Stimulated activated CD4-positive, alpha-beta T cell treated with anti-CD3 and anti-CD28 coated beads, TNF-alpha, amount 100 ng/mL, for 24 hours (primary cell): ENCODE measurements at regions not wholly inside any gene's neighbourhood (a gene's known extent, or its start where the extent isn't known, plus 50 kb on each side); places are given as distances from the start of the nearest gene placed in this dataset.
A peak's percentile ranks its signal among the peaks of the same experiment; 100 is the strongest.
"Not testable (repeated sequence)": the region's sequence is repeated elsewhere in the genome, so short reads cannot be mapped to it uniquely, and the experiment has no call there.

Experiments
- DNase-seq, 3 experiments: peaks; one replicate each; pipeline ENCODE4 v3.0.0-alpha.2; 2020; ENCODE audit warnings: low read depth in 3 of 3

DNA sequence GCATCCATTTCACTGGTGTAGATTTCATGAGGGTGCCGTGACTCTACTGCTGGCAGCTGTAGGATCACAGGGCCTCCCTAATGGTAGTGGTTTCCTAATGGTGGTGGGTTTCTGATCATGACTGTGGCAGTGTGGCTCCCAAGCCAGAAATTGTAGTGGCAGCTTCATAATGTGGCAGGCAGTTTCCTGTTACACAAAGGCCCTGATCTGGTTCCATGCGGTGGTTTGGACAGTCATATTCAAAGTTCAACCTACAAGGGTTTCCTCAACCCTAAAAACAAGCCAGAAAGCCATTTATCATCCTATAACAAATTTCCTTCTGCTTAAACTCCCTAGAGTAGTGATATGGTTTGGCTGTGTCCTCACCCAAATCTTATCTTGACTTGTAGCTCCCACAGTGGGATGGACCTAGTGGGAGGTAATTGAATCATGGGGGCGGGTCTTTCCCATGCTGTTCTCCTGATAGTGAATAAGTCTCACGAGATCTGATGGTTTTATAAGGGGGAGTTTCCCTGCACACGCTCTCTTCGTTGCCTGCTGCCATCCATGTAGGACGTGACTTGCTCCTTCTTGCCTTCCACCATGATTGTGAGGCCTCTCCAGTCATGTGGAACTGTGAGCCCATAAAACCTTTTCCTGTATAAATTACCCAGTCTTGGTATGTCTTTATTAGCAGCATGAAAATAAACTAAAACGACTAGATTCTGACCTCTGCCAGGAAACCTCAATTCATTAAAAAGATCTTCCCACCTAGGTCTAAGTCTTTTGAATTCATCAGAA lies 257.1 kb downstream of the EFCAB11 start:
- no peak for DNase-seq

DNA sequence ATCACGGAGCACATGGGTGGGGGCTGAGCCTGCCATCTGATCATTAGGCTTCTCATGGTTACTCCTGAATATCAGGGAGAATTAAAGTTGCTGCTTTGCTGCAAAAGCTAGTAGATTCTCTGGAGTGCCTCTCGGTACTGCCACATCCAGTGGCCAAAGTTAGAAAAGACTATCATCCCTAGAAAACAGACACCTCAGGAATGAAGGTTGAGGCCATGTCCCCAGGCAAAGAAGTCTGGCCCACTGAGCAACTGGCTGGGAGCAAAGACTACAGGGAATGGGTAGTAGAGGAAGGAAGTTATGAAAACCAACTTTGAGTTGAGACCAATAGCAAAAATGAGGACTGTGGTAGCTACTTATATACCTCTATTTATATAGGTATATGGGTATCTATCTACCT lies 258.7 kb downstream of the EFCAB11 start:
- no peak for DNase-seq

DNA sequence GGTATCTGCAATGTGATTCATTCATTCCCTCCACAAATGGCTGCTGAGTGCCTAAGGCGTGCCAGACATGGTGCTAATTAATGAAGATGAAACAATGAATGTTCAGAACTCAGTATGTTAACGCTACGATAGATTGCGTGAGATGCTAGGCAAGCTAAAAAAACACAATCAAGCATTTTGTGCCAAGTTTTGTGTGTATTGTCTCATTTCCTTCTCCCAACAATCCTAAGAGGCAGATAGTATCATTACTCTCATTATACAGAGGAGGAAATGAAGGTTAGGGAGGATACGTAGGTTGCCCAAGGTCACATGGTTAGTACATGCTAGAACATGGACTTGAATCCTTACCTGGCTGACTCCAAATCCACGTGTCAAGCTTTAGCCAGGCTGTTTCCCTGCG lies 264.4 kb downstream of the EFCAB11 start:
- no peak for DNase-seq

DNA sequence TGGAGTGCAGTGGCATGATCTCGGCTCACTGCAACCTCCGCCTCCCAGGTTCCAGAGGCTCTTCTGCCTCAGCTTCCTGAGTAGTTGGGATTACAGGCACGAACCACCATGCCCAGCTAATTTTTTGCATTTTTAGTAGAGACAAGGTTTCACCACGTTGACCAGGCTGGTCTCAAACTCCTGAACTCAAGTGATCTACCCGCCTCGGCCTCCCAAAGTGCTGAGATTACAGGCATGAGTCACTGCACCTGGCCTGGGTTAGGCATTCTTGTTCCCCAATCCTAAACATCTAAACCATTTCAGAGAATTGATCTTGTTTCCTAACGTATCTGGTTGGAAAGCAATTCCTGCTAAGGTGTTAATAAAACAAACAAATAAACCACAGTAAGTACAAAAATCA lies 264.8 kb downstream of the EFCAB11 start:
- not testable (repeated sequence) for DNase-seq

DNA sequence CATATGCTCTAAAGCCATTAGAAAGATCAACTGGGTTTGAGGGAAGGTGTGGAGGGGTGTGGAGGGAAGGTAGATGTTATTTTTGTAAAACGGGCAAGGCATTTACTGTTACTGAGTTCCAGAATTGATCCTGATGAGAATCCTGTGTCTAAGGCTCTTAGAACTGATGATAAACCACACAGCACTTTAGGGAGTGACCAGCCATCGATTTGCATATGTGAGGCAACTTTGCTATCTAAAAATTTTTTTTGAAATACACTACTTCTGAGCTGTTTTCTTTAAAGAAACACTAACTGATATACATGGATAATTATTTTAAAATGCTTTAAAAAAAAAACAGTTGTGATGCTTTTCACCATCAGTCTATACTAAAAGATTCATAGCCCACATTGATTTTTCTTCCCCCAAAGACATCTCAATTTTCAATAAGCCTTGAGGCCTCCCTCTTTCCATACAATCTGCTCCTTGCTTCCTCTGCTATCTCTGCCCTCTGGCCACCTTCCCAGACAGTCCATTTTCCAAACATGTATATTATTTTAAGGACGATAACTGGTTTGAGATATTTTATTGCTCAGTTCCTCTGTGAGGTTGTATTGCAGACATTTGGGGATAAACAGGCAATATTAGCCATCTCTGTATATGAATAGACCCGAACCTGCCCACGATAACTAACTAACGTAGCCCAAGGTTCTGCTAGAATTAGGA lies 265.9 kb downstream of the EFCAB11 start:
- DNase-seq, result no peak

DNA sequence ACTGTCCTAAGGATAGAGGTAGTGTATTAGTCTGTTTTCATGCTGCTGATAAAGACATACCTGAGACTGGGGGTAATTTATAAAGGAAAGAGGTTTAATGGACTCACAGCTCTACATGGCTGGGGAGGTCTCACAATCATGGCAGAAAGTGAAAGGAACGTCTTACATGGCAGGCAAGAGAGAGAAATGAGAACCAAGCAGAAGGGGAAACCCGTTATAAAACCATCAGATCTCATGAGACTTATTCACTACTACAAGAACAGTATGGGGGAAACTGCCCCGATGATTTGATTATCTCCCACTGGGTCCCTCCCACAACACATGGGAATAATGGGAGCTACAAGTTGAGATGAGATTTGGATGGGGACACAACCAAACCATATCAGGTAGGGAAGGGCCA lies 267.4 kb downstream of the EFCAB11 start:
- DNase-seq, result not testable (repeated sequence)

DNA sequence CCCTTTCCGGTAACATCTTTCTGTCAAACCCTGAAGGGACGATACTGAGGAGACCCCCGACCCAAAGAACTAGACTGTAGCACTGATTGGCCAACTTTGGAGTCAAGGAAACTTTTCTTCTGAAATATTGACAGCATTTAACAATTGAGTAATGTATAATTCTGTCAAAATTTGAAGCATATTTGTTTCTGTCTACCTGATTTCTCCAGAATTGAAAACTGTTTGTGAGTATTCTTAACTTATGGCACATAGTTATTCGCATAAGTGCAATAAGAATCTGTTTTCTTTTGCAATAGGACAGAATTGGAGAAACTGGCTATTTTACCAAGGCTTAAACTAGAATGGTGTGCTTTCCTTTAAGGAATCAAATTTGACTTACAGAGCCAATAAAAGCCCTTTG lies 267.1 kb upstream of the FOXN3 start:
- DNase-seq, result no peak

DNA sequence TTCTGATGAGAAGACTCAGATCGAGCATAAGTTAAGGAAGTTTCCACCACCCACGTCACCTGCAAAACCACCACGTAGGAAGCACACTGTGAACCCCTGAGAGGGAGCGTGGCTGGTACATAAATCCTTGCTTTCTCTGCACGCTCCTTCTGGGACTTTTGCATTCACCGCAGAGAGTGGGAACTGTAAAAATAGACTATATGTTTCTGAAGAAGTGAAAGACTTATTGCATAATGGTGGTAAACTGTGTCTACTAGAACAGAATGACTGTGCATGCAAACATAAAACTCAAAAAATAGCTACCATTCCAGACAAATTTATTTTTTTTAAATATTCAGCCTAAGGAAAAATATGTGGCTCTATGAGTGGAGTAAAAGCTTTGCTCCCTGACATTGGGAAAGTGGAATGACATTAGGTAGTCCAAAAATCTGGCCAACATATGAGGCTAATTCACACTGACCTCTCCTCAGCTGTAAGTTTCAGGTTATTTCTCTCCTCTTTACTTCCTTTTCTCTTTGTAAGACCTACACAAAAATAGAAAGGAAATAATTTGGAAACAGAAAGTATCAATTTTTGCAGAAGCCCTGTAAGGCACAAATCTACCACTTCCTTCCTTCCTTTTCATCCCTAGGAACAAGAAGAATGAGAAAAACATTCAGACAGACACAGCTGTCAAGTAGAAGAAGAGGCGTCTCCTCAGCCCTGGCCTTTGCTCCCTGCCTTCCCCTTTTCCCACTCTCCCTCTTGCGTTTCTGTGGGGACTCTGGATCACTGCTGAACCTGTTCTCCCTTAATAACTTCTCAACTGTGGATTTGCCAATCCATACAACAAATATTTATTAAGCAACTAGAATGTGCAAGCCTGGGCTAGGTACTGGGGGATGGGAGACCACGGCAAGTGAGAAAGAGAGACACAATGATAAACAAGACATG lies 264.3 kb upstream of the FOXN3 start:
- DNase-seq, result peak; percentile 39 to 72 (median 50)

DNA sequence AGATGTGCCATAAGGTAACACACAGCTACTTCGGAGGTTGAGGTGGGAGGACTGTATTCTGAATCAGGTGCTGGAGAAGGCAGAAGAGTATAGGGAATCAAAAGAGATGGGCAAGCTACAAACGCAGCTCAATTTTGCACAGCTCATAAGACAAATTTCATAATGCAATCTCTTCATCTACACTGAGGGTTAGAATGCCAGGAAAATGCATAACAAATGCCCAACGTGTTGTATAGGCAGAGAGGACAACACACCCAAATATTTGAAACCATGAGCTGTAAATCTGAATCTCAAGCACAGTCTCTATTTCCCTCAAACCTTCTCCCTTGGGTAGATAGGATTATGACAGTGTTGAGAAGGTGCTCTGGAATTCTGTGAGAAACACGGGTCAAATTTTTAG lies 263.1 kb upstream of the FOXN3 start:
- no peak for DNase-seq

DNA sequence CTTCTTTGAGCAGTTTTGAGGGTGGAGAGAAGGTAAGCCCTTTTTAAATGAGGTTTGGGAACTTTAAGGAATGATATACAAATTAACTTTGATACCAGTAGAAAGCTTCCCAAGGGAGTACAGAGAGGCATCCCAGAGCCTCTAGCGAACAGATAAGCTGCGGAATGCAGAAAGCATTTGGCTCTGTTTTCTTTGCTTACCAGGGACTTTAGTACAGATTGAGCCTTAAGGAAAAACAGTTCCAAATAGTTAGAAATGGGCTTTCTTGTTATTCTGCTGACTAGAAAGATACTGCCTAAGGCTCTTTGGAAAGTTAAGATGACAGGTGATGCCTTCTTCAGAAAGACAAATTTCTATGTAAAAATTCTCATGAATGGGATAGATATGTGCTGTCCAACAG lies 261.7 kb upstream of the FOXN3 start:
- DNase-seq, result no peak

DNA sequence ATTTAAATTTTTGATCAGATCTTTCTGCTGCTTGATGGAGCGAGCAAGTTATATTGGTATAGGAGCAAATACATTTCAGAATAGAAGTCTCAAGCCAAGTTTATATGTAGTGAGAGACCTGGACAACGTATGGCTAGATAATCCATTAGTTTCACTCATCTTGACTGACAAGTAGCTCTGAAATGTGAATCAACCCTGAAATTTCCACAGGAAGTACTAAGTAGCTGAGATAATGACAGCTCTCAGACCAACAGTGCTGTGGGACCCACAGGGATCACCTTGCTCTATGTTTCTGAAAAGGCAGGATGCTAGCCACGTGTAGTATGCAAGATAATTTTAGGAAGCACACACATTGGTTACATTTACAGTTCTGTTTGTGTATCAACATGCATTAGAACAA lies 258.6 kb upstream of the FOXN3 start:
- DNase-seq, result no peak

DNA sequence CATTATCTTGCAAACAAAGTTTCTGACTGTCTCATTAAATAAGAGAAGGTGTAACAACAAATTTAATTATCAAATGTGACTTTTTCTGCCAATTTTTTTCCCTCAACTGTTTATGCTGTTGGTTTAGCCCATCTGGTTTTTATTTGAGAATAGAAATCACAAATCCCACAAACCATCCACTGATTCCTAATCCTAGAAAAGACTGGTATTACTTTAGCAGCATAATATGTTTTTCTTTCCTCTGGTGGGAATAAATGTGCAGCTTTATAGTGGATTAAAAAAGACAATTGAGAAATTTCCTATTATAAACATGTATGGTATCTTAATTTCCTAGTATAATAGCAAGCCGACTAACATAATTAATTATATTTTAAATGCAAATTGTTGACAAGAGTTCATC lies 257.9 kb upstream of the FOXN3 start:
- DNase-seq, result no peak

DNA sequence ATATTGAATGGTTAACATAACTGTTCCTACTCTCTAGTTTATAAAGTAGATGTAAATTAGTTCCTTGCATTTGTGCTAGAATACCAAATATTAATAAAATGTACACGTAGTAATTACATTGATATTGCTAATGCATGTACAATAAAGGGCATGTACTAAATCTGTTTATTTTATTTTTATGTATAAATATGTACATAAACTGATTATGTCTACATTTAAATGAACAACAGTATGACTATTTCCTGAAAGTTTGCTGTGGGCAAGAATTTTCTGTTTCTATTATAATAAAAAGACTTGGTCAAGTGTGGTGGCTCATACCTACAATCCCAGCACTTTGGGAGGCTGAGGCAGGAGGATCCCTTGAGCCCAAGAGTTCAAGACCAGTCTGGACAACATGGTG lies 257.2 kb upstream of the FOXN3 start:
- no peak for DNase-seq

DNA sequence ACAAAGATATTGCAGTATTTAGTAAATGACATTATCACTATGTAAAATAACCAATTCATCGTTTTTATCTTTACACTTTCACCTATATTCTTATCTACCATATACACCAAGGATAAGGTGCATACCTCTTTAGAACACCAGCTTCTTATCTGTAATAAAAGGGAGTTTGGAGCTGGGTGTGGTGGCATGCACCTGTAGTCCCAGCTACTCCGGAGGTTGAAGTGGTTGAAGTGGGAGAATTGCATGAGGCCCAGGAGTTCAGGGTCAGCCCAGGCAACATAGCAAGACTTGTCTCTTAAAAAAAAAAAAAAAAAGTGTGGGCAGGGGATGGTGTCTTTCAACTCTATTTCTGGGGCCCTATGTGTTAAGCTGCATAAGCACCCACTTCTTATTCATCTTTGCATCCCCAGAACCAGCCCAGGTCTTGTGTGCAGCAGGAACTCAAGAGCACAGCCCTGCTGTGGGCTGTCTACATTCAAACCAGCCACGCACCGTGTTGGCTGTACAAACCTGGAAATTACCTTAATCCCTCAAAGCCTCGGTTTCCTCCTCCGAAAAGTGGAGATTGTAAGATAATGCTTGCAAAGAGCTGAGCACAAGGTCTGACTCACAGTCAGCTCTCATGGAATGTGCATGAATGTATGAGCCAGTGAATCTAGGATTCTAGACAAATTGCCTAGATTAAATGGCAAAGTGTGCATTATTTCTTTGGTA lies 256.6 kb upstream of the FOXN3 start:
- DNase-seq, result no peak

DNA sequence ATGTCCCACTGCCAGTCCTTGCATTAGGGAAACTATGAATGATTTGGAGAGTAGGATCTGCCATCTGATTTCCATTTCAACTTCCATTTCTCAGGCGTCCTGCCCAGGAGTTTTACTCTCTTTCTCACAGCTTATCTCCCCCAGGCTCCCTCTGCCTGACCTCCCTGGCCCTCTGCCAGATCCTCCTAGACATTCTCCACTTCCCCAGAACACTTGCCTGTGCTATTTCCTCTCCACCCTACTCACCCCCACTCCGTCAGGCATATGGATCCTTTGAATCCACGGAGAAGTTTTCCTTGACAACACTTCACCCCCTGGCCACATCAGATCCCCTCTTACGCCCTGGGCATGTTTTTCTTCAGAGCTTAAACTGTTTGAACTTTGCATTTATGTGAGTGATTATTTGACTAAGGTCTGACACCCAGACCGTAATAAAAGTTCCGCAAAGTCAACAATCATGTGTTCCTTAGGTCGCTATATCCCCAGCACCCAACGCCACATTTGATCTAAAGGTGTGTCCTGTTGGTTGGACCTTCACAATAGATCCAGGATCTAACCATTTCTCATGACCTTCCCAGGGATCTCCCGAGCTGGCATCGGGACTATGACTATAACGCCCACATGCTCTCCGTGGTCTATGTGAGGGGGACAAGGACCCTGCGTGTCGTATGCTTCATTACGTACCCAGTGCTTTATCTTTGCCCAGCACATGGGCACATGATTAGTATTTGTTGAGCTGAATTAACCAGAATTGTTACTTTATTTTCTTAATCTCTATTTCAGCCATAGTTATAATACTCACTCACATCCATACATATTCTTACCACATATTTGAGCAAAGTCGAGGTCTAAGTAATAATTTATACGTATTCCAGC lies 255.8 kb upstream of the FOXN3 start:
- no peak for DNase-seq

DNA sequence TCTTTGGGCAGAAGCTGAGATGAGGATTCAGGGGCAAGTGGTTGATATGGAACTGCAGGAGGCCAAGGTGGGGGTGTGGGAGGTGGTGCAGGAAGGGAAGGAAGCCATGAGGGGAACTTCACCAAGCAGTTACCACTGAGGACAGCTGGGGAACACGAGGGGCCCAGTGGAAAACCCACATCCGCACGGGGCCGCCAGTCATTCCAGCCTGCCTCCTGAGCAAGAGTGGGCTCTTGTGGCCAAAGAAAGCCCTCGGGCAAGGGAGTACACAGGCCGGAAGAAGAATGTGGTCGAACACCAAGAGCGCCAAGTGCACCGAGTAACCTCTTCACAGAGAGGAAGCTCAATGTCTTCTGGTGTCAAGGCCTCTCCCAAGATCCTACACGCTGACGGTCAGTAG lies 252.2 kb upstream of the FOXN3 start:
- peak in 1 of 3 experiments; percentile 23 for DNase-seq

DNA sequence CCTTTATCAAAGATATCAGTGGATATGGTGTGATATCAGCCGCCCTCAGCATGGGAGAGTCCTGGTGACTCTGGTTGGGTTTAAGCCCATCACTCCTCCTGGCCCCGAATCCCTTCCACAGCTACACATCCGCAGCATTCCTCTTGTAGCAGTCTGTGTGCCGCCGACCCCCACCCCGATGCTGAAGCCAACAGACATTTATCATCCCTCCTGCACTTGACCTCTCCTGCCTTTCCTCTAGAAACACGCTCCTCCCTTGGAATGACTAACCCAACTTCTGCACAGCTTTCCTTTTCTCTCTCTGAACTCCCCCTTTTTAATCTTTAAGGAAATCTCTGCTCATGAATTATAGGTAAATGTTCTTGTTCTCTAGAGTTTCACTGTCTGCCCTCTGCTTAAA lies 250.9 kb upstream of the FOXN3 start:
- no peak for DNase-seq

DNA sequence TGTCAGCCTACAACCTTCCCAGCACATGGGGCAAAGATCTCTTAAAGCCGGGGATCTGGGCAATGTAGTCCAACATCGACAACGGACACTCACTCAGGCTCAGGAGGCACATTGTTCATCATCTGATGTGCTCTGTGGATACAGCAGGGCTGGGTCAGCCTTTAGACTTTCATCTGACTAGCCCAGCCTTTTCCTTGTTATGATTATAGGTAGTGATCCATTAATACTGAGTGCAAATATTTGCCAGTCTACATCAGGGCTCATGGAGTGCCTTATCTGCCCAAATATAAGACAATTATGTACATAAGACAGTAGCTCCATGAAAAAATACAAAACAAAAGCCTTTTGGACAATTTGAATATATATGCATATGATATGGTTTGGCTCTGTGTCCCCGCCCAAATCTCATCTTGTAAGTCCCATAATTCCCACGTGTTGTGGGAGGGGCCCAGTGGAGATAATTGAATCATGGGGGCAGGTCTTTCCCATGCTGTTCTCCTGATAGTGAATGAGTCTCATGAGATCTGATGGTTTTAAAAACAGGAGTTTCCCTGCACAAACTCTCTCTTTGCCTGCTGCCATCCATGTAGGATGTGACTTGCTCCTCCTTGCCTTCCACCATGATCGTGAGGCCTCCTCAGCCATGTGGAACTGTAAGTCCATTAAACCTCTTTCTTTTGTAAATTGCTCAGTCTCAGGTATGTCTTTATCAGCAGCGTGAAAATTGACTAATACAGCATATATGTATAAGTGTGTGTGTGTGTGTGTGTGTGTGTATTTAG lies 248.5 kb upstream of the FOXN3 start:
- not testable (repeated sequence) for DNase-seq

DNA sequence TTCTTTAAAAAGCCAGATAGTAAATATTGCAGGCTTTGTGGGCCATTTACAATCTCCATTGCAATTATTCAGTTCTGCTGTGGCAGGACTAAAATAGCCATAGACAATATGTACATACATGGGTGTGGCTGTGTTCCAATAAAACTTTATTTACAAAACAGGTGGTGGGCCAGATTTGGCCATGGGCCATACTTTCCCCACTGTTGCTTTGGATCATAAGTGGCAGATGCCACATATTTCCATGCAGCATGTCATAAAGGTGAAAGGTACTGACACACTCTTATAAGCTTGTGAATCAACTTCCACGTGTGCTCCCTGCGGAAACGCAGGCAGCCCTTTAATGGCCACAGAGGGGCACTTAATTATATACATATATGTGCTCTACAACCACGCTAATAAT lies 244.4 kb upstream of the FOXN3 start:
- no peak for DNase-seq
